ENCODE measurements at regions not wholly inside any gene's neighbourhood (a gene's known extent, or its start where the extent isn't known, plus 50 kb on each side); places are given as distances from the start of the nearest gene placed in this dataset.
"Not testable (repeated sequence)": the region's sequence is repeated elsewhere in the genome, so short reads cannot be mapped to it uniquely, and the experiment has no call there.

DNA sequence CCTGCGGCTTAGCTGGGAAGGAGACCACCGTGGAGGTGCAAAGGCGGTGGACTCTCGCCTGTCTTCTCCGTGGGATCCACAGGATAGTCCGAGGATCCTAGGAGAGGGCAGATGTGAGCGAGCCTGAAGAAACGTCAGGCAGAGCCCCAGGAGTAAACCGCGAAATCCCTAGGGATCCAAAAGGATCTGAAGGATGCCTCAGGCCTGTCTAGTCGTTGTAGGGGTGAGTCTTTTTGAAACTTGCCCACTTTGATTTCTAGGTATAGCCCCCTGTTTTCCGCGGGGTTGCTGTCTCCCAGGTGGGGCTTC lies 576.5 kb downstream of the KCNJ18 start:
- no peak overlapping the region for H3K4me2 ChIP-seq
- no peak for FAIRE-seq
- CTCF ChIA-PET, result no interaction called here
- DNase-seq (ENCODE audit: low read depth in 1 of 2, low spot score in 1 of 2), result no peak
- POLR2A ChIA-PET, result no interaction called here
- no peak for ATAC-seq
- no peak overlapping the region for H3K4me3 ChIP-seq
- H3K4me1 ChIP-seq, result no peaks in the 10 kb centered on the region
- 25% methylated on average over 13 of the region's 13 CpGs for WGBS (ENCODE audit: missing lambda C conversion rate)
- no peak overlapping the region for H3K27ac ChIP-seq
- H3K9me3 ChIP-seq, result no peaks in the 10 kb centered on the region
- TF ChIP-seq CHD2 (IDR thresholded peaks at IDR 0.05; ENCODE audit: low read length, partially characterized antibody) (no peak), FOXS1 (CRISPR knock-in tag; IDR thresholded peaks at IDR 0.05) (no peak), ZC3H11A (IDR thresholded peaks at IDR 0.05) (no peak), RARB (CRISPR knock-in tag; IDR thresholded peaks at IDR 0.05) (no peak), EHMT2 (IDR thresholded peaks at IDR 0.05; ENCODE audit: low read depth) (no peak), GATA3 (IDR thresholded peaks at IDR 0.05; ENCODE audit: borderline replicate concordance) (no peak), POLR2A (IDR thresholded peaks at IDR 0.05; ENCODE audit: low read length) (no peak), NPAS2 (CRISPR knock-in tag; IDR thresholded peaks at IDR 0.05; ENCODE audit: borderline replicate concordance) (no peak), NR3C1 (IDR thresholded peaks at IDR 0.05) (no peak), TP53 (CRISPR knock-in tag; IDR thresholded peaks at IDR 0.05) (no peak)
- TF ChIP-seq, protein P1, sequence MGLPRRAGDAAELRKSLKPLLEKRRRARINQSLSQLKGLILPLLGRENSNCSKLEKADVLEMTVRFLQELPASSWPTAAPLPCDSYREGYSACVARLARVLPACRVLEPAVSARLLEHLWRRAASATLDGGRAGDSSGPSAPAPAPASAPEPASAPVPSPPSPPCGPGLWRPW (IDR thresholded peaks at IDR 0.05), result no peak
- TF ChIP-seq, protein P2, sequence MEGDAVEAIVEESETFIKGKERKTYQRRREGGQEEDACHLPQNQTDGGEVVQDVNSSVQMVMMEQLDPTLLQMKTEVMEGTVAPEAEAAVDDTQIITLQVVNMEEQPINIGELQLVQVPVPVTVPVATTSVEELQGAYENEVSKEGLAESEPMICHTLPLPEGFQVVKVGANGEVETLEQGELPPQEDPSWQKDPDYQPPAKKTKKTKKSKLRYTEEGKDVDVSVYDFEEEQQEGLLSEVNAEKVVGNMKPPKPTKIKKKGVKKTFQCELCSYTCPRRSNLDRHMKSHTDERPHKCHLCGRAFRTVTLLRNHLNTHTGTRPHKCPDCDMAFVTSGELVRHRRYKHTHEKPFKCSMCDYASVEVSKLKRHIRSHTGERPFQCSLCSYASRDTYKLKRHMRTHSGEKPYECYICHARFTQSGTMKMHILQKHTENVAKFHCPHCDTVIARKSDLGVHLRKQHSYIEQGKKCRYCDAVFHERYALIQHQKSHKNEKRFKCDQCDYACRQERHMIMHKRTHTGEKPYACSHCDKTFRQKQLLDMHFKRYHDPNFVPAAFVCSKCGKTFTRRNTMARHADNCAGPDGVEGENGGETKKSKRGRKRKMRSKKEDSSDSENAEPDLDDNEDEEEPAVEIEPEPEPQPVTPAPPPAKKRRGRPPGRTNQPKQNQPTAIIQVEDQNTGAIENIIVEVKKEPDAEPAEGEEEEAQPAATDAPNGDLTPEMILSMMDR (IDR thresholded peaks at IDR 0.05), result no peak

DNA sequence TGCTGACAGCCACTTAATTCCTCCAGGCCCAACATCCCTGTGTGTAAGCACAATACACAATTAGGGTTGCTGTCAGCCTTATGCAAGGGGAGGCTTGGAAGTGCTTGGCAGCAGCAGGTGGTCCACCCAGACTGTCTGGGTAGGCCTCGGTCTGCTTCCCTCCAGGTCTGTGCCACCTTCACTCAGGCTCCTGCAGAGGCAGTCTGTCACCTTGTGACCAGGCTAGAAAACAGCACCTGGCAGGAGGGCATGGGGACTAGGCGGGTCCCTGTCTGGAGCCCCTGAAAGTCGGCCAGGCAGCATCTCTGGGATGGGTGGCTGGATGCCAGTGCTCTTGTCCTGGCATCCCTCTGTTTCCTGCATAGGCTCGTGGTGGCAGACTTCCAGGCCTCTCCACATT lies 578.1 kb downstream of the KCNJ18 start:
- CTCF ChIA-PET, result no interaction called here
- DNase-seq (ENCODE audit: low read depth in 1 of 2, low spot score in 1 of 2) (no peak), FAIRE-seq (no peak), ATAC-seq (no peak)
- H3K9me3 ChIP-seq, result no peaks in the 10 kb centered on the region
- WGBS (ENCODE audit: missing lambda C conversion rate), result 8% methylated on average over 4 of the region's 4 CpGs
- H3K27ac ChIP-seq, result no peak overlapping the region
- H3K4me3 ChIP-seq, result no peak overlapping the region
- POLR2A ChIA-PET, result no interaction called here
- H3K4me1 ChIP-seq, result no peaks in the 10 kb centered on the region
- H3K4me2 ChIP-seq, result no peak overlapping the region
- TF ChIP-seq CBX2 (IDR thresholded peaks at IDR 0.05; ENCODE audit: borderline replicate concordance, low read depth), result no peak
- TF ChIP-seq RCOR1 (IDR thresholded peaks at IDR 0.05; ENCODE audit: low read depth, low read length), result no peak
- TF ChIP-seq RFX5 (IDR thresholded peaks at IDR 0.05), result no peak
- TF ChIP-seq ESRRA (IDR thresholded peaks at IDR 0.05; ENCODE audit: borderline replicate concordance, low read length), result no peak
- TF ChIP-seq ZC3H11A (IDR thresholded peaks at IDR 0.05), result no peak
- no peak for TF ChIP-seq EHF (CRISPR knock-in tag; IDR thresholded peaks at IDR 0.05)
- TF ChIP-seq, protein P3, sequence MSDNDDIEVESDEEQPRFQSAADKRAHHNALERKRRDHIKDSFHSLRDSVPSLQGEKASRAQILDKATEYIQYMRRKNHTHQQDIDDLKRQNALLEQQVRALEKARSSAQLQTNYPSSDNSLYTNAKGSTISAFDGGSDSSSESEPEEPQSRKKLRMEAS (IDR thresholded peaks at IDR 0.05), result no peak

DNA sequence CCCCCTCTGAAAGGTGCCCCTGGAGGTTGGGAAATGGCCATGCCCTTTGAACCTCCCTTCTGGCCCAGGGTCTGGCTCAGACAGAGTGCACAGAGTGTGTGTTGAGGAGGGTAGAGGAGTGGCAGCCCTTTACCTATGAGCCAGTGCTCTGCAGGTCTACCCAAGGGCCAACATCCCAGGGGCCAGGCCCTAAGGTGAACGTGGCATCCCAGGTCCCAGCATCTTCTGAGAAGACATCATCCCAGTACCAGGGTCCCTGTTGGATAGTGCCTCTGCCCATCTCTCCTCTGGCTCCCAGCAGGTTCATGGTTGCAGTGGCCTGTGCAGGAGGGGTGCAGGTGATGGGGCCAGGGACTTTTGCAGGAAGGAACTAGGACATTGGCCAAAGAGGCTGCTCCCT lies 578.5 kb downstream of the KCNJ18 start:
- H3K4me2 ChIP-seq; H3K4me3 ChIP-seq; H3K4me1 ChIP-seq; DNase-seq (ENCODE audit: low read depth in 1 of 2, low spot score in 1 of 2); ATAC-seq; FAIRE-seq; CTCF ChIA-PET; H3K27ac ChIP-seq; H3K9me3 ChIP-seq; POLR2A ChIA-PET: not testable (repeated sequence)
- WGBS (ENCODE audit: missing lambda C conversion rate), result 0% methylated on average over 1 of the region's 1 CpG

DNA sequence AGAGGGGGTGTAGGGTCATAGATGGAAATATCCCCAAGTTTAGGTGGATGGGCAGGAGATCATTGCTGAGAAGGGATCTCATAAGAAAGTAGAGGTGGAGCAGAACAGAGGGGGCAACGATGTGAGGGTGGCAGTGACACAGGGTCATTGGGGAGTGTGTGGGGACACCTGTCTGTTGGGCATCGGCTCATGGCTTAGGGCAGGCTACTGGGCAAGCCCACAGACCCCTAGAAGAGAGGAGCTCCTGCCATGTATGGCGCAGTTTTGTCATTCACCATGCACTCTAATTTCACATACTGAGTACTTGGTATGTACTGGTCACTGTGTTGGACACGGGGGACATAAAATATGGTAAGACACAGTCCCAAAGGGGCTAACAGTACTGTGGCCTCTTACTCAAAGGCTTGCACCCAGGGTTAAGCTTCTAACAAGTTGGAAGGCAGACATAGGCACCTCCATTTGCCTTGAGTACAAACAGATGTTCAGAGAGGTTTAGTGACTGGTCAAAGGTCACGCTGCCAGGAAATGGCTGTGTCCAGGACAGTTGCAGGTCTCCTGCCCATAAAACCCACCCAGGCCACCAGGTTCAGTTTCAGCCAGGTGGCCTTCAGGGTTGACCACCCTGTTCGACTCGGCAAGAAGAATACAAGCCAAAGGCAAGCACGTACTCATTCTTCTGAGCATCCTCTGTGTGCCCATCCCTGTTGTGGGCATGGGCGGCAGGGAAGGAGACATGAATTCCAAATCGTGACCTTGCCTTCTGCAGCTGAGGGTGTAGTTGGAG lies 580.2 kb downstream of the KCNJ18 start:
- Histone ChIP-seq H3K27ac (no peak overlapping the region), H3K9me3 (no peaks in the 10 kb centered on the region), H3K4me1 (no peaks in the 10 kb centered on the region), H3K4me2 (no peak overlapping the region), H3K4me3 (no peak overlapping the region)
- 15% methylated on average over 10 of the region's 10 CpGs for WGBS (ENCODE audit: missing lambda C conversion rate)
- TF ChIP-seq SMC3 (IDR thresholded peaks at IDR 0.05), result no peak
- no peak for TF ChIP-seq ZNF302 (CRISPR knock-in tag; IDR thresholded peaks at IDR 0.05)
- TF ChIP-seq RAD21 (conservative IDR thresholded peaks at IDR 0.05 in 1 of 2, IDR thresholded peaks at IDR 0.05 in 1 of 2), result no peak
- no peak for TF ChIP-seq HDAC2 (IDR thresholded peaks at IDR 0.05)
- TF ChIP-seq KDM1A (IDR thresholded peaks at IDR 0.05; ENCODE audit: low read depth), result no peak
- no peak for TF ChIP-seq BHLHE40 (IDR thresholded peaks at IDR 0.05; ENCODE audit: low read depth, low read length)
- TF ChIP-seq CBX8 (IDR thresholded peaks at IDR 0.05), result no peak
- DNase-seq (ENCODE audit: low read depth in 1 of 2, low spot score in 1 of 2) (no peak), FAIRE-seq (no peak), ATAC-seq (no peak)
- ChIA-PET POLR2A (no interaction called here), CTCF (interaction anchor here (1.4 kb wide), 1 partner anchor 8 kb away, joined by 3 read pairs; no protein-coding TSS in a partner anchor)
